B cell (primary cell): ENCODE measurements at regions not wholly inside any gene's neighbourhood (a gene's known extent, or its start where the extent isn't known, plus 50 kb on each side); places are given as distances from the start of the nearest gene placed in this dataset.
"Not testable (repeated sequence)": the region's sequence is repeated elsewhere in the genome, so short reads cannot be mapped to it uniquely, and the experiment has no call there.

Experiments used
- ATAC-seq: fragments of 200-7000 bp; cut with Tn5 transposase; one replicate; pipeline ENCODE4 v1.10.0; 2021; ENCODE audit warnings: low read depth, mild to moderate bottlenecking, moderate number of reproducible peaks, moderate library complexity
- CTCF ChIA-PET: fragments of 350-600 bp; sonication (Branson Sonifier 250); formaldehyde crosslinking; loops from one replicate; lab custom pipeline; 2021; ENCODE audit warnings: antibody characterized with exemption, inconsistent platforms; lab: Charles Lee
- POLR2A ChIA-PET: fragments of 350-600 bp; sonication (Branson Sonifier 250); formaldehyde crosslinking; loops from one replicate; lab custom pipeline; 2021; ENCODE audit warnings: antibody characterized with exemption; lab: Charles Lee
- DNase-seq: peaks from one replicate; pipeline ENCODE4 v3.0.0; 2013
- H2AFZ ChIP-seq: 2 replicates; pipeline ENCODE4 v1.6.1; 2012; ENCODE audit warnings: mild to moderate bottlenecking, low read depth, low read length; ENCODE audit not compliant: insufficient read depth, poor library complexity, severe bottlenecking
- H3K27ac ChIP-seq, 2 donors: 1 replicate in 1 of 2; 2 replicates in 1 of 2; pipeline ENCODE4 v1.5.1; 2012 to 2013; ENCODE audit warnings: low read length in 2 of 2, mild to moderate bottlenecking in 2 of 2, moderate library complexity in 1 of 2
- H3K27me3 ChIP-seq, 4 experiments: fragments of 200-600 bp in 1 of 4; sonication (generic) in 1 of 4; replicated peaks in 1 of 4; 1 replicate in 2 of 4; 2 replicates in 2 of 4; pipeline versions ENCODE4 v1.6.1 to v1.7.0; 2013 to 2016; ENCODE audit warnings: low read length in 3 of 4, mild to moderate bottlenecking in 2 of 4, mixed read lengths in 1 of 4, moderate library complexity in 1 of 4; ENCODE audit not compliant: insufficient read depth in 4 of 4, control insufficient read depth in 3 of 4; ENCODE audit errors: control extremely low read depth in 1 of 4
- H3K36me3 ChIP-seq, 2 experiments: replicated peaks in 1 of 2; 1 replicate in 1 of 2; 2 replicates in 1 of 2; pipeline versions ENCODE4 v1.6.1 to v1.7.1; 2013; ENCODE audit warnings: low read length in 1 of 2; ENCODE audit not compliant: insufficient read depth in 2 of 2, control insufficient read depth in 1 of 2; ENCODE audit errors: control extremely low read depth in 1 of 2, extremely low read depth in 1 of 2
- H3K4me1 ChIP-seq, 2 donors: fragments of 200-600 bp in 1 of 2; sonication (generic) in 1 of 2; 1 replicate in 1 of 2; 2 replicates in 1 of 2; pipeline versions ENCODE4 v1.5.1 to v1.6.1; 2013 to 2017; ENCODE audit warnings: low read length in 2 of 2; ENCODE audit not compliant: control insufficient read depth in 2 of 2, insufficient read depth in 2 of 2
- H3K4me2 ChIP-seq: replicated peaks from 2 replicates; pipeline ENCODE3; 2012; ENCODE audit warnings: mild to moderate bottlenecking, low read depth, low read length; ENCODE audit not compliant: poor library complexity, severe bottlenecking
- H3K4me3 ChIP-seq, 5 experiments: fragments of 200-600 bp in 1 of 5; sonication (generic) in 1 of 5; 1 replicate in 3 of 5; 2 replicates in 2 of 5; pipeline versions ENCODE4 v1.5.1 to v1.7.0; 2011 to 2016; ENCODE audit warnings: low read length in 4 of 5, mild to moderate bottlenecking in 4 of 5, low read depth in 2 of 5, control low read depth in 1 of 5, moderate library complexity in 1 of 5; ENCODE audit not compliant: insufficient read depth in 1 of 5; ENCODE audit errors: control extremely low read depth in 1 of 5, extremely low read depth in 1 of 5
- H3K79me2 ChIP-seq: fragments of 200-600 bp; sonication (generic); one replicate; pipeline ENCODE4 v1.6.0; 2016; ENCODE audit warnings: low read length; ENCODE audit not compliant: control insufficient read depth, insufficient read depth
- H3K9ac ChIP-seq: fragments of 200-600 bp; sonication (generic); 2 replicates; pipeline ENCODE4 v1.6.1; 2017; ENCODE audit warnings: mild to moderate bottlenecking, low read length, moderate library complexity
- H3K9me3 ChIP-seq, 3 donors: one replicate each; pipeline versions ENCODE4 v1.6.1 to v1.7.1; 2013; ENCODE audit warnings: low read length in 2 of 3; ENCODE audit not compliant: control insufficient read depth in 2 of 3, insufficient read depth in 1 of 3; ENCODE audit errors: control extremely low read depth in 1 of 3
- H4K20me1 ChIP-seq: 2 replicates; pipeline ENCODE4 v1.6.0; 2012; ENCODE audit warnings: mild to moderate bottlenecking, low read length; ENCODE audit not compliant: insufficient read depth, control insufficient read depth, poor library complexity, severe bottlenecking
- H3K27ac Mint-ChIP-seq: one replicate; pipeline ENCODE4 v1.8.0; 2021; ENCODE audit warnings: mixed read lengths
- H3K27me3 Mint-ChIP-seq: one replicate; pipeline ENCODE4 v1.8.0; 2021; ENCODE audit warnings: mixed read lengths
- H3K4me1 Mint-ChIP-seq: one replicate; pipeline ENCODE4 v1.8.0; 2021; ENCODE audit warnings: mixed read lengths
- H3K4me3 Mint-ChIP-seq: one replicate; pipeline ENCODE4 v1.8.0; 2021; ENCODE audit warnings: mixed read lengths
- H3K9me3 Mint-ChIP-seq: one replicate; pipeline ENCODE4 v1.8.0; 2022; ENCODE audit warnings: mixed read lengths; ENCODE audit not compliant: insufficient read depth
- WGBS: methylation state at CpG from one replicate; pipeline ENCODE4 v1.1.5; 2013; ENCODE audit warnings: missing lambda C conversion rate; ENCODE audit not compliant: insufficient coverage; 5-methylcytosine and 5-hydroxymethylcytosine counted together
- intact Hi-C: fragments of 100-400 bp; cut with micrococcal nuclease; formaldehyde crosslinking; loops from one replicate; pipeline ENCODE4 v1.10.0; 2022

- H2AFZ ChIP-seq, H3K4me1 ChIP-seq, H3K9me3 Mint-ChIP-seq, H3K4me2 ChIP-seq, H3K36me3 ChIP-seq, H3K9ac ChIP-seq, H3K27ac Mint-ChIP-seq, H3K79me2 ChIP-seq, intact Hi-C loops, H3K27me3 ChIP-seq, H3K4me3 Mint-ChIP-seq, H4K20me1 ChIP-seq, CTCF ChIA-PET, H3K4me1 Mint-ChIP-seq, H3K27ac ChIP-seq, H3K27me3 Mint-ChIP-seq, POLR2A ChIA-PET, H3K4me3 ChIP-seq, H3K9me3 ChIP-seq: not testable (repeated sequence)
- ATAC-seq (peak; percentile 65), DNase-seq (peak; percentile 15)
- no CpG with 5 or more reads among the region's 3 CpGs for WGBS
Measured at GRCh38 chr15:30697315-30697685, 71.4 kb downstream of the ARHGAP11B start.

GRCh38 chr15:30700006-30700597 lies 74.2 kb downstream of the ARHGAP11B start:
- H3K79me2 ChIP-seq, H3K4me3 Mint-ChIP-seq, H2AFZ ChIP-seq, H3K9me3 Mint-ChIP-seq, POLR2A ChIA-PET, CTCF ChIA-PET, H3K36me3 ChIP-seq, H3K4me3 ChIP-seq, H3K4me2 ChIP-seq, H3K4me1 ChIP-seq, H3K4me1 Mint-ChIP-seq, ATAC-seq, H3K27ac Mint-ChIP-seq, intact Hi-C loops, H3K9me3 ChIP-seq, H3K27me3 ChIP-seq, H3K9ac ChIP-seq, DNase-seq, H3K27ac ChIP-seq, H3K27me3 Mint-ChIP-seq, H4K20me1 ChIP-seq: not testable (repeated sequence)
- WGBS: no CpG with 5 or more reads among the region's 7 CpGs

GRCh38 chr15:30707976-30708685 lies 82.2 kb downstream of the ARHGAP11B start:
- POLR2A ChIA-PET, CTCF ChIA-PET, H3K27ac ChIP-seq, H3K9me3 ChIP-seq, H3K9ac ChIP-seq, H3K4me1 Mint-ChIP-seq, H3K4me3 ChIP-seq, H3K27ac Mint-ChIP-seq, H3K4me3 Mint-ChIP-seq, H3K4me1 ChIP-seq, H3K79me2 ChIP-seq, H3K27me3 ChIP-seq, DNase-seq, H3K36me3 ChIP-seq, H3K9me3 Mint-ChIP-seq, H2AFZ ChIP-seq, H3K4me2 ChIP-seq, intact Hi-C loops, H4K20me1 ChIP-seq, H3K27me3 Mint-ChIP-seq, ATAC-seq: not testable (repeated sequence)
- no CpG with 5 or more reads among the region's 9 CpGs for WGBS

DNA sequence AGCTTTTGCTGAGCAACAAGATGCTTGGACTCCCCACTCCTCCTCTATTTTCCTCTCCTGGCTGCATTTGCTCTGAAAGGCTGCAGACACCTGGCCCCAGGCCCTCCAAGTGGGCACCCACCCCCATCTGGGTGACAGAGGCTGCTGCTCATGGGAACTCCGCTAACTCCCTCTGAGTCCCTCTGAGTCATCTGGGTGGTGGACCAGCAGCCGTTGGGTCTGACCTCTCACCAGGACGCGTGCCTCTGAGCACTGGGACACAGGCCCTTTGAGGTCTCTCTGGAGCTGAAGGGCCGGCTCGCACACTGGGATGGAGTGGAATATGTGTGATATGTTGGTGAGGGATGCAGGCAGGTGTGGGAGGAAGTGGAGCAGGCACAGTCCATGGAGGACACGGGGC lies 82.9 kb downstream of the ARHGAP11B start:
- H3K9me3 Mint-ChIP-seq, H2AFZ ChIP-seq, H3K9ac ChIP-seq, H3K4me3 ChIP-seq, DNase-seq, H3K9me3 ChIP-seq, H3K27me3 Mint-ChIP-seq, H3K27ac ChIP-seq, intact Hi-C loops, H3K4me1 Mint-ChIP-seq, H3K36me3 ChIP-seq, H3K79me2 ChIP-seq, H3K4me1 ChIP-seq, H3K4me2 ChIP-seq, H3K4me3 Mint-ChIP-seq, H4K20me1 ChIP-seq, H3K27ac Mint-ChIP-seq, POLR2A ChIA-PET, ATAC-seq, CTCF ChIA-PET, H3K27me3 ChIP-seq: not testable (repeated sequence)
- no CpG with 5 or more reads among the region's 7 CpGs for WGBS
